GM18517 (cell line): ENCODE measurements at regions not wholly inside any gene's neighbourhood (a gene's known extent, or its start where the extent isn't known, plus 50 kb on each side); places are given as distances from the start of the nearest gene placed in this dataset.
"Not testable (repeated sequence)": the region's sequence is repeated elsewhere in the genome, so short reads cannot be mapped to it uniquely, and the experiment has no call there.

ENCODE experiments used
- ATAC-seq: cut with Tn5 transposase; IDR thresholded peaks from one replicate; pipeline ENCODE4 v1.9.1; 2021; ENCODE audit warnings: mild to moderate bottlenecking, moderate library complexity; ENCODE audit not compliant: unreplicated experiment

GRCh38 chr1:206359377-206359776, 110.9 kb upstream of the IKBKE start:
- not testable (repeated sequence) for ATAC-seq

- ATAC-seq, result not testable (repeated sequence)
These were observed 108.2 kb upstream of the IKBKE start for GRCh38 chr1:206361978-206362543.

GRCh38 chr1:206362994-206363393, 107.3 kb upstream of the IKBKE start:
- ATAC-seq, result not testable (repeated sequence)

- ATAC-seq, result not testable (repeated sequence)
These were observed 105.0 kb upstream of the IKBKE start for GRCh38 chr1:206365271-206365670.

GRCh38 chr1:206366131-206366530, 104.1 kb upstream of the IKBKE start:
- not testable (repeated sequence) for ATAC-seq

GRCh38 chr1:206366772-206367171, 103.5 kb upstream of the IKBKE start:
- ATAC-seq, result not testable (repeated sequence)

GRCh38 chr1:206367955-206368622, 102.2 kb upstream of the IKBKE start:
- not testable (repeated sequence) for ATAC-seq

GRCh38 chr1:206374725-206375124, 95.6 kb upstream of the IKBKE start:
- not testable (repeated sequence) for ATAC-seq

GRCh38 chr1:206375552-206375951, 94.7 kb upstream of the IKBKE start:
- ATAC-seq, result not testable (repeated sequence)

- ATAC-seq, result not testable (repeated sequence)
These were observed 91.8 kb upstream of the IKBKE start for GRCh38 chr1:206378506-206378905.

GRCh38 chr1:206379245-206379644, 91.0 kb upstream of the IKBKE start:
- not testable (repeated sequence) for ATAC-seq

GRCh38 chr1:206380163-206380790, 90.0 kb upstream of the IKBKE start:
- not testable (repeated sequence) for ATAC-seq

- not testable (repeated sequence) for ATAC-seq
These were observed 89.3 kb upstream of the IKBKE start for GRCh38 chr1:206380791-206381610.

GRCh38 chr1:206384029-206384807, 86.1 kb upstream of the IKBKE start:
- peak; percentile 53 for ATAC-seq

- ATAC-seq, result not testable (repeated sequence)
These were observed 85.4 kb upstream of the IKBKE start for GRCh38 chr1:206384891-206385290.

GRCh38 chr1:206387631-206388030, 82.6 kb upstream of the IKBKE start:
- not testable (repeated sequence) for ATAC-seq

- not testable (repeated sequence) for ATAC-seq
These were observed 78.4 kb upstream of the IKBKE start for GRCh38 chr1:206391903-206392302.

- ATAC-seq, result not testable (repeated sequence)
These were observed 72.8 kb upstream of the IKBKE start for GRCh38 chr1:206397501-206397900.

- not testable (repeated sequence) for ATAC-seq
These were observed 72.0 kb upstream of the IKBKE start for GRCh38 chr1:206398261-206398660.

GRCh38 chr1:206403612-206404307, 66.5 kb upstream of the IKBKE start:
- ATAC-seq, result not testable (repeated sequence)
